HG02623 (cell line): ENCODE measurements at regions not wholly inside any gene's neighbourhood (a gene's known extent, or its start where the extent isn't known, plus 50 kb on each side); places are given as distances from the start of the nearest gene placed in this dataset.

Source experiments
- ATAC-seq: cut with Tn5 transposase; IDR thresholded peaks from one replicate; pipeline ENCODE4 v1.9.1; 2021; ENCODE audit warnings: moderate library complexity; ENCODE audit not compliant: unreplicated experiment

DNA sequence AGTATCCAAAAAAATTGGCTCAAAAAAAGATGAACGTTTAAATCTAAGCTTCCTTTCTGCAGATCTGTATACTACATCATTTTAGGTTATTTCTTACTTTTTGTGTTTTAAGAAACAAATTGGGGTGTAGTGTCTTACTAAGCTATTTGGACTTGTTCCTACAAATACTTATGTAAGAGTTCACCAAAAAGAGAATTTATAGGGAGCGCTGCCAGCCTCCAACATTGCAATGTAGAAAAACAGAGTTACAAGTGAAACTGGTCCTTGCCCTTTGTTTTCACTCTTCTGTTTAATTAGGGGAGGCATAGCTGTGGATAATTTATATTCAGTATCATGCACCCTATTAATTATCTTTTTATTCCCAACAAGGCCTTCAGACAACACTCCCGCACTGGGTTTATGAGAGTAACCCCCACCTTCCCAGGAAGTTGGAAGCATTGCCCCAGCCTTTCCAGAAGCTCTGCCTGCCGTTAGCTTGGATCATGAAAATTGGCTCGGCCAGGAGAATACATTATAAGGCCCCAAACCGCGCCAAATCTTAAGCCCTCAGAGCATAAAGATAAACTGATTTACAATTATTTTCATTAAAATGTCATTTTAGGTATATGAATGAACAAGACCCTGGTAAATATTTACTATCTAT, 261.8 kb upstream of the KLF6 start:
- no peak for ATAC-seq

DNA sequence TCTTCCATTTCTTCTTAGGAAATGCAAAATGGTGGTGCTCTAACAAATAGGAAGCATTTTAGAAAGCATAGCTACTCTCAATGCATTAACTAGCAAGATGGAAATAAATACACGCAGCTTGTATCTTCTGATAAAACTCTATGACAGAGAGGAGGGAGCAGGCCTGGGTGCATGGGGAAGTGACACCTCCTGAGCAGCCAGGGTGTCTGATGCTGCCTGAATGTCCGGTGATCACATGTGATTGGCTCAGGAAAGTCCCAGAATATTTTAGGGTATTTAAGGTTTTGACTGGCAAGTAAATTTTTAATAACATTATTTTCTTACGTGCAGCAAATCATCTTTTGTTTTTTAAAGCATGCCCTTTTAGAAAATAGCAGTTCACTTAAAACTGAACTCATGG, 261.0 kb upstream of the KLF6 start:
- ATAC-seq: no peak

DNA sequence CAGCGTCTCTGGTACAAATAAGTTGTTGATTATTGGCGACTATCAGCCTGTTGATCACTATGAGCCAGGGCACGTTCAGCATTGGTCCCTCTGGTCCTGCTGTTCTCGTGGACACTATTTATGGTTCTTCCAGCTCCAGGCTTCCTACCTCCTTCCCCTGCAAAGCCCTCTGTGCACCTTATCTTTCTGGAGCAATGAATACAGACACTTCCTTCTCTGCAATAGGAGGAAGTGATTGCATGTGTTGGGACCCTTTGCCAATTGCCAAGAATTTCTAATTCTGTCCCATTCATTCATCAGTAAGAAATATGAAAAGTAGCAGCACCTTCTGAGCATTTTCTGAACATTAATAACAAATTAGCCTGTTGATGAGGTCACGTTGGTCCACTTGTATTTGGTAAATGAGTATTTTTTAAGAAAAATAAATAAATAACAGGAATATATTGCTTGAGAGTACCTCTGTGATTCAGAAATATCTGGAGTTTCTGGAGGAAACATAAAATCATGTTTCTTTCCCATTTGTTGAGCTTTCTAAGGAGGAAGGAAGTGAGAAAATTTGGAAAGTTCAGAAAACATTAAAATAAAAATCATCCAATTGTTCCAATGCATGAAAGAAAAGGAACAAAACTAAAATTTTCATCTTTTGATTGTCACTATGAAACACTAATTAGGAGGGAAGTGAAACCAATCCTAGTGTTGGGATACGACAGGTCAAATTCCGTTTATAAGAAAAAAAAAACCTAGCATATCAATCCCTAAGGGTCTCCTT, 259.1 kb upstream of the KLF6 start:
- no peak for ATAC-seq

DNA sequence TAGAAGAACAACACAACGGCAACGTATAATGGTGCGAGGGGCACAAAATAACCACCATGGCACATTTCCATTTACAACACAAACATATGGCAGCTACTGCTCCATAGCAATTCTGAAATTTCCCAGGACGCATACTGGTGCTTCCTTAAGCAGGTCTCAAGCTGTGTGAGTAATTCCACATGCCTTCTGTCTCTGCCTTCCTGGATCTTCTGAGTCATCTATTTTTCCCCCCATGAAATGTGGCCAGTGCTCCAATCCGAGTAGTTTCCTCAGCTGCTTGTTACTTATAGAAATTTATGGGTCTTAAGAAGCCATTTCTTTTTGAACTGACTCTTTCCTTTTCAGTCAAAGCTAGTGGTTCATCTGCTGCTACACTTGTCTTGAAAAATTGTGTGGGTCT, 256.6 kb upstream of the KLF6 start:
- no peak for ATAC-seq

DNA sequence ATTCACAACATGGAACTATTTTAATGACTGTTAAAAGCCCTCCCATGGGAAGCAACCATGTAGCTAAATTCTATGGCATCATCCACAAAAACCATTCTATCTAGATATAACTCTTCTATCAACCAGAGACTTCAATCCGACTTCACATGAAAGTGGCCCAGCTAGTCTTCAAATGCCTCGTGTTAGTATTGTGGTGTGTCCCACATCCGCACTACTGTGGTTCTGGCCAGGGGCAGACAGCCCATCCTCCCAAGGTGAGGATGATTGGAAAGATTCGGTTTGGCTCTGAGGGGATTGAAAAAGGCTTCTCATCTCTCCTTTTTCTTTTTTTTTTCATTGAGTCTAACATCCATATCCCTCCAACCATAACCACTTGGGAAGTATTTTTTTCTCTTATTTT, 253.0 kb upstream of the KLF6 start:
- no peak for ATAC-seq

DNA sequence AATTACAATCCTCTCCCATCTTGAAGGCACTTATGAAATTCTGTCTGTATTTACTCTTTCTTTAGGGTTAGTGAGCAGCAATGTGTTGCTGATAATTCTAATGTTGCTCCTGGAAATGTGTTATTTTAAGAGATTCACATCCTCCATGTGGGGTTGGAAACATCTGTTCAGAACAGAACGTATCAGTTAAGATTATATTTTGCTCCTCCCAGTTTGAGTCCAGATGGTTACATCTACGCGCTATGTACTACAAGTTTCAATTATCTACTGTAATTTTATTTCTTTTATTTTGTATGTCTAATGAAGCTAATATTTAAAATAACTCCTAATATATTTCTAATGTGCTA, 250.6 kb upstream of the KLF6 start:
- no peak for ATAC-seq

DNA sequence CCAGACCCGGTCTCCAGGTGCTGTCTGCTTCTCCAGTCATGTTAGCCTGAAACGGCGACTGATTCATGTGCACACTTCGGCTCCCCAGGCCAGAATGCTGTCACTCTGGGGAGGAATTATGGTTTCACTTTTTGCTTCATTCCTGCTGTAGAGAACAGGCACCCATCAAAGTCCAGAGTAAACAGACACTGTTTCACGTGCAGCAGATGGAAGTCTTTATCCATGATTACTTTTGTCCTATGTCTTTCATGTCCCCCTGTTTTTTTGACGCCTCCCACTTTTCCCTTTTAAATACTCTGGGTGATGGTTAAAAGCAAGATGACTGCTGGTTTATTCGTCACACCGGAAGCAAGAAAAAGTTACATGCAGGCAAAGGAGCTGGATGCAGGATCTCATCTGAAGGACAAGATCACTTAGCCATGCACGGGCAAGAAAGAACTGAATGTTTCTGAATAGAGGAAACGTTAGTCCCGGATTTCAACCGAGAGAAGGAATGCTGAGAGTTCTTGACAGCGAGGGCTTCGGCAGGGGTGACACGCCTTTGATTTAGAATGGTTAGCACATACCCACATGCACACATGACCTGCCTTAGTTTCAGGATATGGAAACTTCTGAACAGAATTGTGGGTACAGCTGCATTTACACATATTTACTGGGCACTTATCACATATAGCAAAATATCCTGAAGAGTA, 250.0 kb upstream of the KLF6 start:
- no peak for ATAC-seq

DNA sequence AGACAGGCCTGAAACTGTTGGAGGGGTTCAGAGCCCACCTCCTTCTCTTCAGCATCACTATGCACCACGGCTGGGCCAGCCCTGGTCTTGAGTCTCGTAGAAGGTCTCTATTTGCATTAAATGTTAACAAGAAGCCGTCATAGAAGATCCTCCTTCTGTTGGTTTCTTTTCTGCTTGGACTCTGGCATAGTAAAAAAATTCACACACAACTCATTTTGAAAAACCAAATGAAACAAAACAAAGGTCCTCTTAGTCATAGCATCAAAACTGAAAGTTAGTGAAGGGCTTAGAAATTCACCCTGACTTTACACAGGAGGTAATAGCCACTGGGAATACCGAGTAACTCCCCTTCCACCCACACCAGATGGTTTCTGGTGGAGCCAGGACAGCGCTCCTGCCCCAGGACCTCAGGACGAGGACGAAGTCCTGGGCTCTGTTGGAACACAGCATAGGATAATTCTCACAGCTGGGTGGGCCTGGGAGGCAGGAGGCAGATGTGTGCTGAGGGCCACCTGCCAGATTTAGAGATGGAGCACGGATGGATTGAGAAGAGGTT, 248.4 kb upstream of the KLF6 start:
- peak; percentile 85 for ATAC-seq

DNA sequence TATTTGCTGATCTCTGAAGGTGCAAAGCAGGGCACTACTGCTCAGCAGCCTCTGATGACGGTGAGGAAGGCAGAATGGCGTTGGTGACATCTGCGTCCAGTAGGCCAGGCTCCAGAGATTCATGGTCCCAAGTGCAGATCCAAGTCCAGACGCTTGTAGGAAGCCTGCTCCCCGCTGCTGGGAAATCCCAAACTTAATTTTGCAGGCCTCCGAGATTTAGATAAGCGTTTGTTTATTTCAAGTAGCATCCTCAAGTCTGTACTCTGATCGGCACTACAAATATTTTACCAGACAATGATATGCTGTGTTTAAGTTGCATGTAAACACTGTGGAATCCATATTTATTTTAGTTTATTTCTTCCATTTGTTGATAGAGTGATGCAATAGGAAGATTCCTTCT, 244.9 kb upstream of the KLF6 start:
- no peak for ATAC-seq

DNA sequence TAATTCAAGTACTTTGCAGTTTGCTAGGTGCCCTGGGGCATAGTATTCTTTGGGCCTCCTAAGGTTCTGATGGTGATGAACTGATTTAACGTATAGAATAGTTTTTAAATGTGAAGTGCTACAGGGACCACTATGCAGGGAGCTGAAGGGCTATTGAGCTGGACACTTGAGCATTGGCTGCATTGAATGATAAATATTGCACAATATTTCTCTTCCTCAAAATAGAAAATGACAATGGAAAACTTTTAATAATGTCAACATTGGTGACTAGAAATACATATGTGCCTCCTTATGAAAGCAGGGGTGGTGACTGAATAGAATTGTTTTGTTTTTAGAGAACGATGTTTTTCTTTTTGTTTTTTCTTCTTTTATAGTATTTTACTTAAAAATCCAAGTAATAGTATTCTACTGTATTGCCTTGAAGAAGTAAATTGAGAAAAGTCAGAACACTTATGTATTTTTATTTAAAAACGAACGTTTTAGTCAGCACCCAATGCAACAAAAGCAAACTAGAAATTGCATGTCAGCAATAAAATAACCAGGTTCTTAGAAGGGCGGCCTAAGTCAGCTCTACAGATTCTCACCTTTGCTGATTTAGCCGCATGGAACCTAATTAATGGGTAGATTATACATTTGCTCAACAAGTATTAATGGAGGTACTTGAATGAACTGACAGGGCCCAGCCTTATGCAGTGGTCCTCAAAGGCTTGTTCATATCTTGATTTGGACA, 244.0 kb upstream of the KLF6 start:
- ATAC-seq: no peak

DNA sequence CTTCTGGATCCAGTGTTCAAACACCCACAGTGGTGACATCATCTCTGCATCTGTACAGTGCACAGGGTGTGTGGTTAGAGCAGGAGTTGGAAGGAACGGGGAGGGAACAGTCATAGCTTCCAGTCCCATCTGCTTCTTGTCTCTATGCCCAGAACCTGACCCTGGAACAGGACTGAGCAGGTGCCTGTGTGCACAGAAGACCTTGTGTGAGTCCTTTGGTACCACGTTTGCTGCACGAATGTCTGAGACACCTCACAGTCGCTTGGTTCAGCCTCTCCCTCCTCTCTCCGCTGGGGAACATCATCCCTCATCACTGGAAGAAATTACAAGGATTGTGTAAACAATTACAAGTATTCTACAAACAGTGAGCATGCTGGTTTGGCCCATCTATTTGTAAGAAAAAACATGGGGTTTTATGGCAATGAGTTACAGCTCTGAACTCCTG, 243.0 kb upstream of the KLF6 start:
- ATAC-seq: no peak

DNA sequence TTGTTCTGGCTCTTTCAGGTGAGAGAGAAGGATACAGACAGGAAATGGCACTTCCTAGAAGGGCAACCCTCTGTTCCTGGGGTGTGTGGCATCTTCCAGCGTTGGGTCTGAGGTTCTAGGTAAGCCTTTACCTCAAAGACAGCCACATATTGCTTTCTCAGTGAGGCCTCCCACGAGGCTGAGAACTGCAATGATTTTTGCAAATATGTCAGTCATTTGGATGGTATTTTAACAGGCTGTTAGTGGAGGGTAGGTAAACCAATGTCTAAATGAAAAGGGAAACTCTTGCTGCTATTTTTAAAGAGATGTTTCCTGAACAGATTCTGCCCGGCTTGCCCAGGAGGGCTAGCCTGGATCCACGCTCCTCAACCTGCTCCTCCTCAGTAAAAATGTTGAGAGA, 240.3 kb upstream of the KLF6 start:
- no peak for ATAC-seq

DNA sequence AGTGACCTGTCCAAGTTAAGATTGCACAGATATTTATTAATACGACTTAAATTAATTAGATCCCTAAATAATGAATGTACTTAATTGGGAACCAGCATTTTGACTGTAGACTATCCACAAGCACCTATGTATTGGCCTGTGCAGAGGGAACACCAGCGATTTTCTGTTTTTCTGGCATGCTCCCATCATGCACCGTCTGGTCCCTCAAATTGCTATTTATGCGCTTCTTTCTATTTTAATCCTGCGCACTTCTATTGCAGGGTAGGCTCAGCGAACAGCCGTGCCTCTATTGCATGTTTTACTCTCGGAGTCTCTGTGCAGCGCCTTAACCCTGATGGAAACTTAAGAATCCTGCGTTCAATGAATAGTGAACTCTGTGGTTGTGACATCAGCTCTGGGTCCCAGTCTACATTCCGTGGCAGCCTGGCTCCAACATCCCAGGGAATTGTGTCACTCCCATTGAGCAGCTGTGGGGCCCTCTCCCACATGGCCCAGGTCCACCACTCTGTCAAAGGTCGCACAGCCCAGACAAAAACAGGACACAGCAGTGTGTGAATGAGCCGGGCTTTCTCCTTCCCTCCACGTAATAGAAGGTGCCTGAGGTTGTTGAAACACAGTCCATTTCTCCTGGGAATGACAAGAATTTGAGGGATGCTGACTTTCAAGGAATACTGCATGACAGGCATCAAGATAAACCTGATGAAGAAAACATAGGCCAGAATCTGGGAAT, 239.7 kb upstream of the KLF6 start:
- no peak for ATAC-seq

DNA sequence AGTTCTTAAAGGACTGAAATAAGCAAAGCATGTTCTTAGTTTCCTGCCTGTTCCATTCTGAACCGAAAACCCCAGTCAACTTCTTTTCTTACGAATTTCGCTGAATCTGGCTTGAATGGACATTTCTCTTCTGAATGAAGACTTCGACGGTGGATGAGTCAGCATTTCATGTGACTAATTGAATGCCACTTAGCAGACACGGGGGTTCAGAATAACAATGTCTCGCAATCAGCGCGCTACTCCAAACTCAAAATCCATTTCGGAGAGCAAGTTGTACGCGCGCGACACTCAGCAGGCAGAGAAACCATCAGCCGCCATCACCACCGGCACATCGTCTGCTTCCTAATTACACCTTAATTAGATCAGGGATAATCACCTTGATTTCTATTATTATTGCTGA, 239.0 kb upstream of the KLF6 start:
- ATAC-seq: no peak

DNA sequence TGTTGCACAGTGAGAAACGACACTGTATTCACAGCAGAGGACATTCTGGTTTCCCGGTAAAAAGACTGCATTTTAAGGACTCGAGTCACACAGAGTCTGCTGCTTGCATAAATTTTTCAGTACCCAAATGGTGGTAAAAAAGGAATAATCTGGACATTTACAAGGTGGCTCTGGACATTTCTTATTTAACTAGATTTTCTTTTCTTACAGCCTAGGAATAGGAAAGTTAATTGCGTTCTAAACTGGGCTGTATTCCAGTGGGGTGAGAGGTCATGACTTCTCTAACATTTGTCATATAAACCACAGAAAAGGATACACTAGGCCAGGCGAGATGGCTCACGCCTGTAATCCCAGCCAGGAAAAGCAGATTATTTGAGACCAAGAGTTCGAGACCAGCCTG, 237.5 kb upstream of the KLF6 start:
- no peak for ATAC-seq

DNA sequence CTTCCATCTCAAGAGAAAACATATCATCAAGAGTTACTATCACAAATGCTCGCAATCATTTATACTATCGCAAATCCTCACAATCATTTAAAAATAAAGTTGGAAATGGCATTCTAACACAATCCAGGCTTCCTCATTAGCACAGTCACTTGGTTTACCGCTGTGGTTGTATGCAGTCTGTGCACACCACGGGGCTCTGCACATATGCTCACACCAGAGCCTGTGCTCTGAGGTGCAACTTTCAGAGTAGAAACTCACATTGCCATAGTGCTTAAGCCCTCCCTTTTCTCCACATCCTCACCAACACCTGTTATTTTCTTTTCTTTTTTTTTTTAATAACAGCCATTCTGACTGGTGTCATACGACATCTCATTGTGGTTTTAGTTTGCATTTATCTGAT, 235.6 kb upstream of the KLF6 start:
- no peak for ATAC-seq

DNA sequence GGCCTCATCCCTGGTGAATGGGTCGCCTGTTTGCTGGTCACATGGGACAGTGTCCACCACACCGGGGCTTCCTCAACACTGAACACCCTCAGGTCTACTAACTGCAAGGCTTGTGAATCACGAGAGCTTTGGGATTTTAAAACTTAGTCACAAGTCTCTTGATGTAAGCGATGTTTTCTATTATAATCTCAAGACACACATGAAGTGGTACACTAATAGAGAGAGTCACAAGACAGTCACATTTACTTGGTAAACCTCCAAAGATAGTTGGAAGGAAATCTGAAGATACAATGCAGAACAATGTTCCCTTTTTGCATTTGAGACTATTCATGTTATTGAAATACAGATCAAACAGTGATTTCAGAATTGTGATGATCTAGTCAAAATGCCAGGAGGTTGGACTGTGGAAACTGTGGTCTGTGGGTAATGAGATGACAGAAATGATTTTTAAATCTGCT, 233.1 kb upstream of the KLF6 start:
- ATAC-seq: no peak

DNA sequence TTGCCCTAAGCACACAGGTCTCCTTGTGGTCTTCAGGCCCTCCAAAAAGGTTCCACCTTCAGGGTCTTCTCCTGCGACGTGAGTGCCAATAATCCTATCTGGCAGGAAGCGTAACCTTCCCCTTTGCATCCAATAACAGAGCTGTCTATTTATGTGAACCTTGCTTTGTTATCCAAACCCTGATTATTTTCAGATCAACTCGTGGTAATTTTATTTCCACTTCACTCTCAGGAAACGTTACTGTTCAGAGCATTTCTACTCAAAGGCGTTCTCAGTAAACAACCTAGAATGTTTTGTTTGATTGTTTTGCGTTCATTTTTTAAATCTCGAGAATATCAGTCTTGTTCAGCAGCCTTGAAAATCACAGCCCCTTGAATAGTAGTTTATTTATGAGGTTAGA, 232.3 kb upstream of the KLF6 start:
- no peak for ATAC-seq

DNA sequence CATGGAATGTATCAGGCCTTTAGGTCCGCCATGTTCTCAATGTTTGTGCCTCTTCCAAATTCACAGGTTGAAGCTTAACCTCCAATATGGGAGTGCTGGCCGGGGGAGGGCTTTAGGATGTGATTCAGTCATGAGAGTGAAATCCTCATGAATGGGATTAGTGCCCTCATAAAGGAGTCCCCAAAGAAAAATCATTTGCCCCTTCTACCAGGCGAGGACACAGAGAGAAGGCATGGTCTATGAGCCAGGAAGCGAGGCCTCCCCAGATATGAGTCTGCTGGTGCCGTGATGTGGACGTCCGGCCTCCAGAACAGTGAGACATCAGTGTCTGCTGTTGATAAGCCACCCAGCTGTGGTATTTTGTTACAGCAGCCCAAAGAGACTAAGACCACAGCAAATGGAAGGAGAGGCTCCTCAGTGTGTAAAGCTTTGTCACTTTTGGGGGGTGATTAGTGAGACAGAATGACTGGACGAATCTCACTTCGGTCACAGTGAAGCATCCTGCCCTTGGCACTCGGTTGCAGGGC, 231.3 kb upstream of the KLF6 start:
- ATAC-seq: no peak

DNA sequence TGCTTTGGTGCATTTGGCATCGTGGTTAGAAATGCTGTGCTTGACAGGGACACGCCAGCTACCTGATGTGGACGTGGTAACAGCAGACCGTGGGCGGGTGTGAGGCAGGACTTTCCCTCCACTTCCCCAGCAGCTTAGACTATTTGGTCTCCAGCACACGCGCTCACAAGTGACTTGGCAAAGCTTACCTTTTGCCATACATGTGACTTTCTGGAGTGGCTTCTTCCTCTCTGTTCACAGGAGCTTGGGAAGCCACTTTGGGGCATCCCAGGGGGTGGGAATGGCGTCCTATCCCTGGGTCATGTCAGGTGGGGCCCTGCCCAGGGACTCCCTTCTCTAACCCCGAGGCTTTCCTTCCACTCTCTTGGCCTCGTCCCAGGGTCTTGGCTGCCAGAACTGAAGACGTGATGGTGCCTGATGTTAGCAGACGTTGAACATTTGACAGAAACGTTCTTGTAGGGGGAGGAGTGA, 228.7 kb upstream of the KLF6 start:
- peak; percentile 76 for ATAC-seq
